ENCODE measurements at regions not wholly inside any gene's neighbourhood (a gene's known extent, or its start where the extent isn't known, plus 50 kb on each side); places are given as distances from the start of the nearest gene placed in this dataset.

- no peak for DNase-seq (ENCODE audit: low spot score)
Observed at GRCh38 chr3:73954506-73954905, 329.8 kb upstream of the PDZRN3 start.

- no peak for DNase-seq (ENCODE audit: low spot score)
Observed at GRCh38 chr3:73952781-73953180, 328.0 kb upstream of the PDZRN3 start.

GRCh38 chr3:73950865-73951558 lies 326.3 kb upstream of the PDZRN3 start:
- no peak for DNase-seq (ENCODE audit: low spot score)

- no peak for DNase-seq (ENCODE audit: low spot score)
Observed at GRCh38 chr3:73945541-73945940, 320.8 kb upstream of the PDZRN3 start.

GRCh38 chr3:73939985-73940384 lies 315.2 kb upstream of the PDZRN3 start:
- no peak for DNase-seq (ENCODE audit: low spot score)

GRCh38 chr3:73933585-73933984 lies 308.8 kb upstream of the PDZRN3 start:
- DNase-seq (ENCODE audit: low spot score): no peak

- DNase-seq (ENCODE audit: low spot score): no peak
Observed at GRCh38 chr3:73927203-73927570, 302.4 kb upstream of the PDZRN3 start.

GRCh38 chr3:73926360-73927202 lies 301.8 kb upstream of the PDZRN3 start:
- DNase-seq (ENCODE audit: low spot score): no peak

GRCh38 chr3:73925011-73925410 lies 300.3 kb upstream of the PDZRN3 start:
- DNase-seq (ENCODE audit: low spot score): no peak

GRCh38 chr3:73924048-73924447 lies 299.3 kb upstream of the PDZRN3 start:
- DNase-seq (ENCODE audit: low spot score): no peak

- DNase-seq (ENCODE audit: low spot score): no peak
Observed at GRCh38 chr3:73917643-73918042, 292.9 kb upstream of the PDZRN3 start.

- no peak for DNase-seq (ENCODE audit: low spot score)
Observed at GRCh38 chr3:73915886-73916285, 291.1 kb upstream of the PDZRN3 start.

GRCh38 chr3:73908218-73908617 lies 283.5 kb upstream of the PDZRN3 start:
- no peak for DNase-seq (ENCODE audit: low spot score)

- DNase-seq (ENCODE audit: low spot score): no peak
Observed at GRCh38 chr3:73901686-73902085, 276.9 kb upstream of the PDZRN3 start.

GRCh38 chr3:73894474-73895213 lies 269.9 kb upstream of the PDZRN3 start:
- DNase-seq (ENCODE audit: low spot score): no peak

- no peak for DNase-seq (ENCODE audit: low spot score)
Observed at GRCh38 chr3:73893089-73893488, 268.3 kb upstream of the PDZRN3 start.

GRCh38 chr3:73885862-73886261 lies 261.1 kb upstream of the PDZRN3 start:
- no peak for DNase-seq (ENCODE audit: low spot score)

- DNase-seq (ENCODE audit: low spot score): no peak
Observed at GRCh38 chr3:73884361-73884760, 259.6 kb upstream of the PDZRN3 start.

GRCh38 chr3:73883497-73883896 lies 258.8 kb upstream of the PDZRN3 start:
- DNase-seq (ENCODE audit: low spot score): no peak

- DNase-seq (ENCODE audit: low spot score): no peak
Observed at GRCh38 chr3:73874606-73875369, 250.0 kb upstream of the PDZRN3 start.

GRCh38 chr3:73874161-73874560 lies 249.4 kb upstream of the PDZRN3 start:
- DNase-seq (ENCODE audit: low spot score): no peak

GRCh38 chr3:73868688-73869315 lies 244.1 kb upstream of the PDZRN3 start:
- no peak for DNase-seq (ENCODE audit: low spot score)

Data from ecto neural progenitor cell (in vitro differentiated cells).